Stomach (tissue), 8 donors: ENCODE measurements at regions not wholly inside any gene's neighbourhood (a gene's known extent, or its start where the extent isn't known, plus 50 kb on each side); places are given as distances from the start of the nearest gene placed in this dataset.
A peak's percentile ranks its signal among the peaks of the same experiment; 100 is the strongest.

ENCODE experiments used
- DNase-seq, 2 donors: peaks; one replicate each; pipeline versions ENCODE4 v3.0.0 to v3.0.0-alpha.2; 2013 to 2019
- H3K27ac ChIP-seq, 5 donors: fragments of 200-600 bp in 4 of 5; sonication (generic) in 4 of 5; one replicate each; pipeline ENCODE4 v1.5.1; 2013 to 2019; ENCODE audit warnings: mild to moderate bottlenecking in 1 of 5, moderate library complexity in 1 of 5
- H3K27me3 ChIP-seq, 3 donors: fragments of 200-600 bp; sonication (generic); one replicate each; pipeline ENCODE4 v1.5.1; 2017 to 2019; ENCODE audit warnings: mixed run types in 1 of 3
- H3K36me3 ChIP-seq, 4 donors: fragments of 200-600 bp; sonication (generic); 1 replicate in 3 of 4; 2 replicates in 1 of 4; pipeline ENCODE4 v1.5.1; 2016 to 2019
- H3K4me1 ChIP-seq, 4 donors: fragments of 200-600 bp; sonication (generic); one replicate each; pipeline ENCODE4 v1.5.1; 2016 to 2019
- H3K4me3 ChIP-seq, 4 donors: fragments of 200-600 bp; sonication (generic) in 3 of 4; one replicate each; pipeline ENCODE4 v1.5.1; 2016 to 2019; ENCODE audit warnings: mild to moderate bottlenecking in 1 of 4
- H3K9me3 ChIP-seq, 4 donors: fragments of 200-600 bp; sonication (generic); one replicate each; pipeline ENCODE4 v1.5.1; 2016 to 2019
- EP300 ChIP-seq: sonication (generic); formaldehyde crosslinking; IDR thresholded peaks from one replicate; pipeline ENCODE4 v1.6.1; 2017; ENCODE audit warnings: antibody characterized with exemption
- POLR2A ChIP-seq, 4 donors: fragments of 450-650 bp; IDR thresholded peaks; one replicate each; pipeline ENCODE4 v1.6.1; 2016; ENCODE audit warnings: antibody characterized with exemption in 4 of 4, control low read depth in 2 of 4, mild to moderate bottlenecking in 1 of 4, moderate library complexity in 1 of 4
- POLR2AphosphoS5 ChIP-seq, 3 donors: sonication (generic); formaldehyde crosslinking; IDR thresholded peaks; one replicate each; pipeline ENCODE4 v1.6.1; 2016; ENCODE audit warnings: antibody characterized with exemption in 3 of 3
- WGBS, 5 donors: extraction: QIAGEN DNeasy Blood & Tissue Kit in 3 of 5; methylation state at CpG; one replicate each; pipeline versions ENCODE4 v1.1.5 to v1.1.7; 2013 to 2018; 5-methylcytosine and 5-hydroxymethylcytosine counted together
- intact Hi-C: fragments of 100-400 bp; cut with DNase I; formaldehyde crosslinking; loops from one replicate; pipeline ENCODE4 v1.15.1; 2023; ENCODE audit warnings: low total_unique reads
- TF ChIP-seq, protein P1 (sequence below), 7 experiments: fragments of 450-650 bp in 4 of 7; fragments of 200-600 bp in 3 of 7; sonication (generic) in 3 of 7; IDR thresholded peaks; one replicate each; pipeline ENCODE4 v1.5.1; 2016 to 2019; ENCODE audit warnings: antibody characterized with exemption in 7 of 7, control low read depth in 2 of 7, mild to moderate bottlenecking in 1 of 7
- donor health status: healthy with polysubstance abuse.
- donor health status: Bipolar disorder and iron deficiency.
- donor health status: healthy.

GRCh38 chr10:52419281-52419680, 105.2 kb downstream of the DKK1 start:
- Histone ChIP-seq H3K4me1 (peaks cover 0 to 10% (median 1%) of the 10 kb centered on the region in 4 donors), H3K9me3 (no peaks in the 10 kb centered on the region), H3K36me3 (no peaks in the 10 kb centered on the region), H3K4me3 (no peak overlapping the region), H3K27ac (no peak overlapping the region), H3K27me3 (no peaks in the 10 kb centered on the region)
- no peak for DNase-seq
- no peak for TF ChIP-seq POLR2AphosphoS5 (IDR thresholded peaks at IDR 0.05)
- TF ChIP-seq POLR2A (IDR thresholded peaks at IDR 0.05), result no peak
- no peak for TF ChIP-seq EP300
- TF ChIP-seq, protein P1, sequence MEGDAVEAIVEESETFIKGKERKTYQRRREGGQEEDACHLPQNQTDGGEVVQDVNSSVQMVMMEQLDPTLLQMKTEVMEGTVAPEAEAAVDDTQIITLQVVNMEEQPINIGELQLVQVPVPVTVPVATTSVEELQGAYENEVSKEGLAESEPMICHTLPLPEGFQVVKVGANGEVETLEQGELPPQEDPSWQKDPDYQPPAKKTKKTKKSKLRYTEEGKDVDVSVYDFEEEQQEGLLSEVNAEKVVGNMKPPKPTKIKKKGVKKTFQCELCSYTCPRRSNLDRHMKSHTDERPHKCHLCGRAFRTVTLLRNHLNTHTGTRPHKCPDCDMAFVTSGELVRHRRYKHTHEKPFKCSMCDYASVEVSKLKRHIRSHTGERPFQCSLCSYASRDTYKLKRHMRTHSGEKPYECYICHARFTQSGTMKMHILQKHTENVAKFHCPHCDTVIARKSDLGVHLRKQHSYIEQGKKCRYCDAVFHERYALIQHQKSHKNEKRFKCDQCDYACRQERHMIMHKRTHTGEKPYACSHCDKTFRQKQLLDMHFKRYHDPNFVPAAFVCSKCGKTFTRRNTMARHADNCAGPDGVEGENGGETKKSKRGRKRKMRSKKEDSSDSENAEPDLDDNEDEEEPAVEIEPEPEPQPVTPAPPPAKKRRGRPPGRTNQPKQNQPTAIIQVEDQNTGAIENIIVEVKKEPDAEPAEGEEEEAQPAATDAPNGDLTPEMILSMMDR (IDR thresholded peaks at IDR 0.05), result no peak
- intact Hi-C loops, result no loop called here

- DNase-seq, result peak in 1 of 2 donors; percentile 26
- H3K27me3 ChIP-seq, result no peaks in the 10 kb centered on the region
- H3K4me3 ChIP-seq, result no peak overlapping the region
- H3K9me3 ChIP-seq, result no peaks in the 10 kb centered on the region
- H3K4me1 ChIP-seq, result peaks cover 0 to 10% (median 1%) of the 10 kb centered on the region in 4 donors
- no peaks in the 10 kb centered on the region for H3K36me3 ChIP-seq
- 53 to 73% (median 57%) methylated on average over 4 of the region's 4 CpGs for WGBS, 5 donors
- TF ChIP-seq POLR2A (IDR thresholded peaks at IDR 0.05) (no peak), EP300 (no peak), POLR2AphosphoS5 (IDR thresholded peaks at IDR 0.05) (no peak)
- TF ChIP-seq, protein P1 (IDR thresholded peaks at IDR 0.05), result no peak
- H3K27ac ChIP-seq, result no peak overlapping the region
- intact Hi-C loops, result no loop called here
These were observed 106.6 kb downstream of the DKK1 start for GRCh38 chr10:52420656-52421055.

DNA sequence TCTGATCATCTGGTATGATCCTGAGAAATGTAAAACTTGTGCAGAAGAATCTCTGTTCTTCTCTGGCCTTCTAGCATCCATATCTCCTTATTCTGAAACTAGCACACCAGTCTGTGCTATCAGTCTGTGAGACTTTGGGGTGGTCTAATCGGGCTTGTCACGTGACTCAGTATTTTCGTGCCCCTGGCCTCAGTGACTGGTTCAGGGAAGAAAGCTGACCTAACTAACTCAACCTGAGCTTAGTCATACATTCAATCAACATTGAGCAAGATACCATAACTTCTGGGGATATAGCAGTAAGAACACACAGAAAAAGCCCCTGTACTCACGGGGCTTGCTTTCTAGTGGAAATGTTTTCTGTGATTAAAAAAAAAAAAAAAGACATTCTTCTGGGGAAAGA, 109.3 kb downstream of the DKK1 start:
- intact Hi-C loops, result no loop called here
- peaks cover 0 to 10% (median 1%) of the 10 kb centered on the region in 4 donors for H3K4me1 ChIP-seq
- no peaks in the 10 kb centered on the region for H3K27me3 ChIP-seq
- no peaks in the 10 kb centered on the region for H3K36me3 ChIP-seq
- H3K4me3 ChIP-seq, result no peak overlapping the region
- 50 to 69% (median 56%) methylated on average over 4 of the region's 4 CpGs for WGBS, 5 donors
- TF ChIP-seq POLR2AphosphoS5 (IDR thresholded peaks at IDR 0.05), result no peak
- H3K27ac ChIP-seq, result no peak overlapping the region
- no peak for DNase-seq
- H3K9me3 ChIP-seq, result no peaks in the 10 kb centered on the region

- TF ChIP-seq, protein P1 (IDR thresholded peaks at IDR 0.05), result no peak
- no peak for TF ChIP-seq EP300
- no peak for TF ChIP-seq POLR2AphosphoS5 (IDR thresholded peaks at IDR 0.05)
- no peak for TF ChIP-seq POLR2A (IDR thresholded peaks at IDR 0.05)
- H3K4me3 ChIP-seq, result no peak overlapping the region
- 75 to 87% (median 79%) methylated on average over 3 of the region's 3 CpGs for WGBS, 5 donors
- DNase-seq, result no peak
- H3K27ac ChIP-seq, result no peak overlapping the region
- H3K36me3 ChIP-seq, result no peaks in the 10 kb centered on the region
- intact Hi-C loops, result no loop called here
- no peaks in the 10 kb centered on the region for H3K9me3 ChIP-seq
- no peaks in the 10 kb centered on the region for H3K27me3 ChIP-seq
- peaks cover 0 to 10% (median 1%) of the 10 kb centered on the region in 4 donors for H3K4me1 ChIP-seq
These were observed 110.3 kb downstream of the DKK1 start for GRCh38 chr10:52424341-52424740.

GRCh38 chr10:52434734-52435133, 120.7 kb downstream of the DKK1 start:
- H3K27ac ChIP-seq, result no peak overlapping the region
- no peak overlapping the region for H3K4me3 ChIP-seq
- H3K9me3 ChIP-seq, result no peaks in the 10 kb centered on the region
- intact Hi-C loops, result no loop called here
- H3K27me3 ChIP-seq, result no peaks in the 10 kb centered on the region
- no peaks in the 10 kb centered on the region for H3K36me3 ChIP-seq
- 93 to 97% (median 94%) methylated on average over 11 of the region's 11 CpGs for WGBS, 5 donors
- H3K4me1 ChIP-seq, result no peaks in the 10 kb centered on the region
- no peak for TF ChIP-seq EP300
- TF ChIP-seq POLR2AphosphoS5 (IDR thresholded peaks at IDR 0.05), result no peak
- no peak for TF ChIP-seq POLR2A (IDR thresholded peaks at IDR 0.05)
- TF ChIP-seq, protein P1 (IDR thresholded peaks at IDR 0.05), result no peak
- DNase-seq, result no peak
